ENCODE measurements at regions not wholly inside any gene's neighbourhood (a gene's known extent, or its start where the extent isn't known, plus 50 kb on each side); places are given as distances from the start of the nearest gene placed in this dataset.
"Not testable (repeated sequence)": the region's sequence is repeated elsewhere in the genome, so short reads cannot be mapped to it uniquely, and the experiment has no call there.

DNA sequence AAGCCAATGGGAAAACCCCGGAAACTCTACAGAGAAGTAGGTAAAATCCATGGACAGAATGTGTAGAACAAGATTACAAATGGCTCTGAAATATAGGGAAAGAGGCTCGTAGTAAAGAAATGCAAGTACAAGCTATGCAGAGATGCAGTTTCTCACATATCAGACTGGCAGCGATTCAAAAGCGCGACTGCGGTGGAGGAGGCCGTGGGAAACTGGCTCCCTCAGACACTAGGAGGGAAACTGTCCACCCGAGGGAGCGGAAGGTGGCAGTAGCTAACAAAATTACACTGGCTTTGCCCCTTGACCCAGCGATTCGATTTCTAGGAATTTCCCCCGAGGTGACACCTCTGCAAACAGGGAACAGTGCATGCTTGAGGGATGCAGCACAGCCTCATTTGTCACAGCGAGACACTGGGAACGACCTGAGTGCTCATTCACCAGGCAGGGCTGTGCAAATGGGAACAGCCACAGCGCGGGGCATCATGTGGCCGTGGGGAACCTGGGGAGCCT, 349.3 kb downstream of the CNTNAP3B start:
- H3K36me3 Mint-ChIP-seq (ENCODE audit: insufficient read depth, unreplicated experiment); H3K4me1 Mint-ChIP-seq (ENCODE audit: insufficient read depth, unreplicated experiment); H3K9me3 Mint-ChIP-seq (ENCODE audit: unreplicated experiment); DNase-seq (ENCODE audit: unreplicated experiment); H3K4me3 Mint-ChIP-seq (ENCODE audit: unreplicated experiment); H3K27me3 Mint-ChIP-seq (ENCODE audit: insufficient read depth, unreplicated experiment); H3K27ac Mint-ChIP-seq (ENCODE audit: low read depth, unreplicated experiment); CTCF ChIA-PET; intact Hi-C loops (cut with micrococcal nuclease); BruUV-seq (replicated peaks); POLR2A ChIA-PET: not testable (repeated sequence)

DNA sequence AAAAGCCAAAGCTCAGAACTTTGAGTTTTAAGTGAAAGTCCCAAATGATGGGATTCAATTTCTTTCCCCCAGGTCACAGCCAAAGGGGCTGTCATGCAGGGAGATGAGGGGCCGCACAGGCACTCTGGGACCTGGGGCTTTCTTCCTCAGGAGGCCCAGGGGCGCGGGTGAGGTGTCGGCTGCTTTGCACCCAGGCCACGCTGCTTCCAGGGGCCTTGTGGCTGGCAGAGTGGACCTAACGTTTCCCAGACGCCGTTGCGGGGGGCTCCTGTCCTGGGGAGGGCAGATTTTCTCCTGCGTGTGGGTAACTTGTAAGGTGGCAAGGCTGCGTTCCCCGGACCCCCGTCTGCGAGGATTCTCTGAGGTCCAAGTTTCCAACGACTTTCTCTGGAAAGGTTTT, 350.0 kb downstream of the CNTNAP3B start:
- intact Hi-C loops (cut with micrococcal nuclease); DNase-seq (ENCODE audit: unreplicated experiment); H3K4me1 Mint-ChIP-seq (ENCODE audit: insufficient read depth, unreplicated experiment); H3K27me3 Mint-ChIP-seq (ENCODE audit: insufficient read depth, unreplicated experiment); BruUV-seq (replicated peaks); H3K9me3 Mint-ChIP-seq (ENCODE audit: unreplicated experiment); H3K27ac Mint-ChIP-seq (ENCODE audit: low read depth, unreplicated experiment); POLR2A ChIA-PET; H3K4me3 Mint-ChIP-seq (ENCODE audit: unreplicated experiment); CTCF ChIA-PET; H3K36me3 Mint-ChIP-seq (ENCODE audit: insufficient read depth, unreplicated experiment): not testable (repeated sequence)

DNA sequence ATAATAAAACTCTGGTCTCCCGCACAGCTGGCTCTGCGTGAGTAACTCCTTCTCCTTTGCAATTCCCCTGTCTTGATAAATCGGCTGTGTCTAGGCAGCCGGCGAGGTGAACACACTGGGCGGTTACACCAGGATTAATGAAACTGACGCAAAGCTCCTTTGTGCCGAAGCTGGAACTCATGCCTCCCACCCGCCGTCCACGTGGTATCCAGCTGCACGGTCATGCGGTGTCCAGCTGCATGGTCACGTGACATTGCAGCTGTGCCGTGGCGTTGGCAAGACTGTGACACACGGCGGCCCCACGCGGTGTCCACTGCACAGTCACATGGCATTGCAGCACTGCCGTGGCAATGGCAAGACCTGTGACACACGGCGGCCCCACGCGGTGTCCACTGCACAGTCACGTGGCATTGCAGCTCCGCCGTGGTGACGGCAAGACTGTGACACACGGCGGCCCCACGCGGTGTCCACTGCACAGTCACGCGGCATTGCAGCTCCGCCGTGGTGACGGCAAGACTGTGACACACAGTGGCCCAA, 350.6 kb downstream of the CNTNAP3B start:
- H3K36me3 Mint-ChIP-seq (ENCODE audit: insufficient read depth, unreplicated experiment); H3K4me3 Mint-ChIP-seq (ENCODE audit: unreplicated experiment); intact Hi-C loops (cut with micrococcal nuclease); POLR2A ChIA-PET; H3K9me3 Mint-ChIP-seq (ENCODE audit: unreplicated experiment); H3K4me1 Mint-ChIP-seq (ENCODE audit: insufficient read depth, unreplicated experiment); BruUV-seq (replicated peaks); H3K27ac Mint-ChIP-seq (ENCODE audit: low read depth, unreplicated experiment); DNase-seq (ENCODE audit: unreplicated experiment); H3K27me3 Mint-ChIP-seq (ENCODE audit: insufficient read depth, unreplicated experiment); CTCF ChIA-PET: not testable (repeated sequence)

DNA sequence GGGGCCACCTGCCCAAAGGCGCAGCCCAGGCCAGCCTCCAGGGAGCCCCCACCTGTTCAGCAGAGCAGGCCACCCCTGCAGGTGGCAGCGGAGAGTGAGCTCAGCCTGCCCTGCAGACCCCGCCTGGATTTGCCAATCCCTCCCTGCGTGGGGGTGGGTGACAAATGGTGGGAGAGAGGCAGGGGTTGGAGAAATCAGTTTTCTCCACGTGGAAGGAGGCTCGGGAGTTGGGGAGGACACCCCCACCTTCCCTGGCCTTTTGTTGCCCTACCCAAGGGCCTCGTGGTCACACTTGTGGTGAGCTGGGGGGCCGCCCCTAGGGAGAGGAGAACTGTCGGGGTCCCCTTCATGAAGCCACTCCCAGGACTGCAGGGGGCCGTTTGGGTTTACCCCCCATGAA, 351.7 kb downstream of the CNTNAP3B start:
- H3K9me3 Mint-ChIP-seq (ENCODE audit: unreplicated experiment); H3K27me3 Mint-ChIP-seq (ENCODE audit: insufficient read depth, unreplicated experiment); BruUV-seq (replicated peaks); H3K27ac Mint-ChIP-seq (ENCODE audit: low read depth, unreplicated experiment); CTCF ChIA-PET; POLR2A ChIA-PET; H3K4me3 Mint-ChIP-seq (ENCODE audit: unreplicated experiment); H3K36me3 Mint-ChIP-seq (ENCODE audit: insufficient read depth, unreplicated experiment); H3K4me1 Mint-ChIP-seq (ENCODE audit: insufficient read depth, unreplicated experiment); intact Hi-C loops (cut with micrococcal nuclease); DNase-seq (ENCODE audit: unreplicated experiment): not testable (repeated sequence)

DNA sequence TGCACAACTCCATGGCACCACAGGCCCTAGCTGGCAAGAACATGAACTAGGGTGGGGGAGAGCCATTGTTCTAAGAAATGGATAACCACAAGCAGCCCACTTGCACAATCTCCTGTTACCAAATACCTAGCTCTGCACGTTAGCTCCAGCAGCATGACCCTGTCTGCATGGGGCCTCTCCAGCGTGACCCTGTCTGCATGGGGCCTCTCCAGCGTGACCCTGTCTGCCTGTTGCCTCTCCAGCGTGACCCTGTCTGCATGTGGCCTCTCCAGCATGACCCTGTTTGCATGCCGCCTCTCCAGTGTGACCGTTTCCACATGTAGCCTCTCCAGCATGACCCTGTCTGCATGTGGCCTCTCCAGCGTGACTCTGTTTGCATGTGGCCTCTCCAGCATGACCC, 356.7 kb downstream of the CNTNAP3B start:
- H3K36me3 Mint-ChIP-seq (ENCODE audit: insufficient read depth, unreplicated experiment); intact Hi-C loops (cut with micrococcal nuclease); H3K4me1 Mint-ChIP-seq (ENCODE audit: insufficient read depth, unreplicated experiment); H3K27ac Mint-ChIP-seq (ENCODE audit: low read depth, unreplicated experiment); BruUV-seq (replicated peaks); CTCF ChIA-PET; H3K9me3 Mint-ChIP-seq (ENCODE audit: unreplicated experiment); DNase-seq (ENCODE audit: unreplicated experiment); H3K27me3 Mint-ChIP-seq (ENCODE audit: insufficient read depth, unreplicated experiment); POLR2A ChIA-PET; H3K4me3 Mint-ChIP-seq (ENCODE audit: unreplicated experiment): not testable (repeated sequence)

DNA sequence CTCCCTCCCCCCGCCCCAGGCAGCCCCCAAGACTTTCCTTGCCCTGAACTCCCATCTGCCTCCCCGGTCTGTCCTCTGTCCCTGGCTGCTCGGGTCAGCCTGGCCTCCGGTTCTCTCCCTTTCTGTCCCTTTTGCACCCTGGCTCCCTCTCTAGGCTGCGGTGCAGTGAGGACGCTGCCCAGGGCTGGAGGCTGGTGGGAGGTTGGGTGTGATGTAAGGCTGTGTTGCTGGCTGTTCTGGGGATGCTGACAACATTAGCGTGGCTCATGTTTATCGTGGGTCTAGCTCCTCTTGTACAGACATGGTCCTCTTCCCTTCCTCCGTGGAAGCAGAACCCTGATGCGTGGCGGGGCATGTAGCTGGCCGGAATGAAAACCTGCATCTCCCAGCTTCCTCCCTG, 357.5 kb downstream of the CNTNAP3B start:
- H3K9me3 Mint-ChIP-seq (ENCODE audit: unreplicated experiment); BruUV-seq (replicated peaks); intact Hi-C loops (cut with micrococcal nuclease); H3K4me3 Mint-ChIP-seq (ENCODE audit: unreplicated experiment); DNase-seq (ENCODE audit: unreplicated experiment); POLR2A ChIA-PET; H3K27ac Mint-ChIP-seq (ENCODE audit: low read depth, unreplicated experiment); H3K27me3 Mint-ChIP-seq (ENCODE audit: insufficient read depth, unreplicated experiment); H3K4me1 Mint-ChIP-seq (ENCODE audit: insufficient read depth, unreplicated experiment); CTCF ChIA-PET; H3K36me3 Mint-ChIP-seq (ENCODE audit: insufficient read depth, unreplicated experiment): not testable (repeated sequence)

DNA sequence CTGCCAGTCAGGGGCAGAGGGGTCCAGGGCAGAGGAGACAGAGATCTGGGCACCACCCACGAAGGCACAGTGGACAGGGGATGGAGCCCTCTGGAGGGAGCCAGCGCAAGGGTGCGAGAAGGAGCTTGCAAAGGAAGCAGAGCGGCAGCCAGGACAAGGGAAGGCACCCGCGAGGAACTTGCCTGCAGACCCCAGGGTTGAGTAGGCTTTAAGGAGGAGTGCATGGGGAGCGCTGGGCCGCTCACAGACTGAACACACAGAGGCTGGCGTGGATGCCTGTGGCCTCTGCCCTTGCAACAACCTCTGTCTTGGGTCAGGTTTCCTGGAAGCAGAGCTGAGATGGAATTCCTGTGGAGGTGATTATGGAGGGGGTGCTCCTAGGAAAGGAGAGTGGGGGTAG, 374.4 kb downstream of the CNTNAP3B start:
- H3K36me3 Mint-ChIP-seq (ENCODE audit: insufficient read depth, unreplicated experiment); intact Hi-C loops (cut with micrococcal nuclease); H3K27me3 Mint-ChIP-seq (ENCODE audit: insufficient read depth, unreplicated experiment); BruUV-seq (replicated peaks); H3K9me3 Mint-ChIP-seq (ENCODE audit: unreplicated experiment); H3K4me3 Mint-ChIP-seq (ENCODE audit: unreplicated experiment); CTCF ChIA-PET; POLR2A ChIA-PET; H3K4me1 Mint-ChIP-seq (ENCODE audit: insufficient read depth, unreplicated experiment); DNase-seq (ENCODE audit: unreplicated experiment); H3K27ac Mint-ChIP-seq (ENCODE audit: low read depth, unreplicated experiment): not testable (repeated sequence)

DNA sequence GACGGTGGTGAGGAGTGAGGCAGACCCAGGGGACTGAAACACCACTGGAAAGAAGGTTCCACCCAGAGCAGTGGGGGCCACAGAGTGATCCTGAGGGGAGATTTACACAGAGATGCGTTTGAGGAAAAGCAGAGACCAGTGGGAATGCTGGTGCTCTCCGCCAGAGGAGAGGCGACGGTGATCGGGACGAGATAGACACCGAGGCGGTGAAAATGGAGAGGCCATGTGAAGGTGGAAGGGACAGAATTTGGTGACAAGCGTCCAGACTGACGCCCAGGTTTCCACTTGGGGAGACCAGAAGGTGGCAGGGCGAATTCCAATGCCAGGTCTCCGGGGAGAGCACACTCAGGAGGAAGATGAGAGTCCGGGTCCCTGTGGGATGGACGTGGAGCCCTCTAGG, 374.8 kb downstream of the CNTNAP3B start:
- H3K4me1 Mint-ChIP-seq (ENCODE audit: insufficient read depth, unreplicated experiment); BruUV-seq (replicated peaks); H3K9me3 Mint-ChIP-seq (ENCODE audit: unreplicated experiment); H3K27me3 Mint-ChIP-seq (ENCODE audit: insufficient read depth, unreplicated experiment); H3K4me3 Mint-ChIP-seq (ENCODE audit: unreplicated experiment); H3K36me3 Mint-ChIP-seq (ENCODE audit: insufficient read depth, unreplicated experiment); DNase-seq (ENCODE audit: unreplicated experiment); H3K27ac Mint-ChIP-seq (ENCODE audit: low read depth, unreplicated experiment); POLR2A ChIA-PET; intact Hi-C loops (cut with micrococcal nuclease); CTCF ChIA-PET: not testable (repeated sequence)

DNA sequence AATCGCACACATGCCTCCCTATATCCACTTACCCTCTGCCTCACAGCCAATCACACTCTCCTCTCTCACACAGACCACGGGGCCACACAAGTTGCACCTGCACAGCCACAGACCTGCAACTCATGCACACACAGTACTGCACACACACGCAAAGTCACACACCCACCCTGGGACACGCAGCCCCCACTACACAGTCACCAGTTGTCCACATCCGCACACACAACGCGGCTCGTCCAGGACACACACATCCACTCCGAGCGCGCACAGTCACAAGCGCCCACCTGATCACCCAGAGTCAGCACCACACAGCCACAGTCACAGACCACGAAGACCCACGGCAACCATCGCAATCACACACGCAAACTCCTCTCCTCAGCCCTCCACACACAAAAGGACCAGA, 387.3 kb downstream of the CNTNAP3B start:
- H3K4me3 Mint-ChIP-seq (ENCODE audit: unreplicated experiment); H3K4me1 Mint-ChIP-seq (ENCODE audit: insufficient read depth, unreplicated experiment); H3K27me3 Mint-ChIP-seq (ENCODE audit: insufficient read depth, unreplicated experiment); CTCF ChIA-PET; H3K27ac Mint-ChIP-seq (ENCODE audit: low read depth, unreplicated experiment); BruUV-seq (replicated peaks); H3K36me3 Mint-ChIP-seq (ENCODE audit: insufficient read depth, unreplicated experiment); intact Hi-C loops (cut with micrococcal nuclease); H3K9me3 Mint-ChIP-seq (ENCODE audit: unreplicated experiment); DNase-seq (ENCODE audit: unreplicated experiment); POLR2A ChIA-PET: not testable (repeated sequence)

DNA sequence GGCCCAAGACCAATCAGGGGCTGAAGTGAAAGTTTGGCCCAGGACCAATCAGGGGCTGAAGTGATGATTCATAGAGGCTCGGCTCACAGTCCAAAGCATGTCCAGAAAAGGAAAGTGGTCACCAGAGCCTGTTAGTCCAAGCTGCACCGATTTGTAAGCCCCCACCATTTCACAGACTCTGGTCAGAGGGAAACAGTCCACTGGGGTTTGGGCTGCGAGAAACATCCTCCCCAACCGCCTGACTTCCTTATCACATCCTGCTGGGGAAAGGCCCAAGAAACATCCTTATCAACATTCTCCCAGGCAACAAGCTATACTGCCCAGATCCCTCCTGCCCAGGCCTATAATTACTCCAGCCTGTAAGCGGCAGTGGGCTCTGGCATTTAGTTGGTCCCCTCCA, 388.1 kb downstream of the CNTNAP3B start:
- H3K9me3 Mint-ChIP-seq (ENCODE audit: unreplicated experiment); POLR2A ChIA-PET; CTCF ChIA-PET; BruUV-seq (replicated peaks); H3K4me1 Mint-ChIP-seq (ENCODE audit: insufficient read depth, unreplicated experiment); intact Hi-C loops (cut with micrococcal nuclease); DNase-seq (ENCODE audit: unreplicated experiment); H3K27me3 Mint-ChIP-seq (ENCODE audit: insufficient read depth, unreplicated experiment); H3K27ac Mint-ChIP-seq (ENCODE audit: low read depth, unreplicated experiment); H3K36me3 Mint-ChIP-seq (ENCODE audit: insufficient read depth, unreplicated experiment); H3K4me3 Mint-ChIP-seq (ENCODE audit: unreplicated experiment): not testable (repeated sequence)

All from MCF 10A (cell line).